Eye (tissue), 1 donor: ENCODE measurements at regions not wholly inside any gene's neighbourhood (a gene's known extent, or its start where the extent isn't known, plus 50 kb on each side); places are given as distances from the start of the nearest gene placed in this dataset.
A peak's percentile ranks its signal among the peaks of the same experiment; 100 is the strongest.

Experiments
- DNase-seq: peaks from one replicate; pipeline ENCODE4 v3.0.0-alpha.2; 2015

DNA sequence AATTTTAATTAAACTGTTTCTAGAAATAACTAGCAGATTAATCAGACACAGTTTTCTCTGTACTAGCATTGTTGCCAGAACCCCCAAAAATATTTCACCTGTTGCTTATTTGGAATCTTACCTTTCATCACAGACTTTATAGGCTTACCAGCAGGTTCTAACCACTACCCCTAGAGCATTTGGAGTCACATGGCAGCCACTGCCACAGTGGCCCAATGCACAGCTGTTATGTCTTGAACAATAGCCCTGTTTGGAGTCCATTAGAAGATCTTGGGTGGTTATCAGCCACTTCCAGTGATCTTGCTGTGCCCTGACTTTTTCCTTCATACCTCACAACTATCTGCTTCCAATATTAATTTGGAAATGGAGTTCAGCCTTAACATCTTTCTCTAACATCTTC is 186.2 kb upstream of the TANK start:
- no peak for DNase-seq

DNA sequence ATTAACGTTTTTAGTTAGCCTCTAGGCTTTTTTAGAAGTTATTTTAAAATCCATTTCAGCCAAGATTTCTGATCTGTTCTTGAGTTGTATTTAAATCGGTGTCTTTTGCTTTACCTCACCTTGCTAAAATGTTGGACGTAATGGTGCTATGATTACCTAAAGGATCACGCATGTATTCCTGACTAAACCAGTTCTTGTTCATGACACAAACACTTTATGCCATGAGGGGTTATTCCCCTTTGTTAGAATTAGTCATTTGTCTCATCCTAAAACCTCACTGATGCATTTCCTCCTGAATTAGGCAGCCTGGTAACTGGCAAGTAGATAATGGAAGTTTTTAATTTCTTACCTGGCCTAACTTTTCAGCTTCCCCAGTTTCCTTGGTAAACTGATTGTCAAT is 185.4 kb upstream of the TANK start:
- DNase-seq, result no peak

DNA sequence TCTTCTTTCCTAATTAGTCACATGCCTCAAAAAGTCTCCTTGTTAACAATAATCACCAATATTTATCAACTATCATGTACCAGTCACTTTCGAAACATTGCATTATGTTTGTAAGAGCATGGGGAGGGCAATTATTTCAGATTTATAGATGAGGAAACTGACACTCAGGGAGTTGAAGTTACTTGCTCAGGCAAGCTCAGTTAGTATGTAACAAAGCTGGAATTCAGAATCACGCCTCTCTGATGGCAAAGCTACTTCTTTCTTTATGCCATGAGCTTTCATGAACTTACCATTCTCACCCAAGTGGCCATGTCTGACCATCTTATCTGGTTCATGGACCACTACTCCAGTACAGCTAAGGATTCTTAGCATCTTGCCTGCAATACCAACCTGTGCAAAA is 183.4 kb upstream of the TANK start:
- no peak for DNase-seq

DNA sequence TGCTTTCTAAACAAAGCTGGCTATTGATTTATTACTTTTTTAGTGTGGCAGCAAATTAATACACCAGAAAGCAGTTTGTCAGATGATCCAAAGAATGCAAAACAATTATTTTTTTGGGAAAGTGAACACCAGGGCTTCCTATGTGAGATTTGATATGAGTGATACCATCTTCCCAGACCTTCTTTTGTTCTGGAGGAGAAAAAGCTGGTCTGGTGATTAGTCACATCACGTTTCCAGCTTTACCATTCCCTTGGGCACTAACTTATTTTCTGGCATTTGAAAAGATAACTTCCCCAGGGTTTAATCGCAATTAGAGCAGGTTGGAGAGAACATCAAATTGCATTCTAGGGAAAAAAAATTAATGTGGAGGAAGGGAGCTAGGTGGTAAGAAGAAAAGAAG is 182.9 kb upstream of the TANK start:
- no peak for DNase-seq

DNA sequence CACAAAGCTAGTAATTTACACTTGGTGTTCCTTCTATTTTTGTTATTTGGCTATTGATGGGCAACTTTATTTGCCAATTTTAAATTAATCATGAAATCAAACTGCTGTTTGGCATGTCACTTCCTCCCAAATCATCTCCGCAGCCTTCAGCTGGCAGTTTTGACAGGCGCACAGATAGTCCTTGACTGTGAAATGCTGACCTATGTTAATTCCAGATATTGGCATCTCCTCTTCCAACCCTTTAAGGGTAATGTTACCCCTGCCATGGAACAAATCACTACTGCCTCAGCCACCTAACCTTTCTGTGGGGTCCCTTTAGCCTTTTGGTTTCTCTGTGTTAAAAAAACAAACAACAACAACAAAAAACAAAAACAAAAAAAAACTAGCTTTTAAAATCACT is 182.4 kb upstream of the TANK start:
- DNase-seq, result no peak

DNA sequence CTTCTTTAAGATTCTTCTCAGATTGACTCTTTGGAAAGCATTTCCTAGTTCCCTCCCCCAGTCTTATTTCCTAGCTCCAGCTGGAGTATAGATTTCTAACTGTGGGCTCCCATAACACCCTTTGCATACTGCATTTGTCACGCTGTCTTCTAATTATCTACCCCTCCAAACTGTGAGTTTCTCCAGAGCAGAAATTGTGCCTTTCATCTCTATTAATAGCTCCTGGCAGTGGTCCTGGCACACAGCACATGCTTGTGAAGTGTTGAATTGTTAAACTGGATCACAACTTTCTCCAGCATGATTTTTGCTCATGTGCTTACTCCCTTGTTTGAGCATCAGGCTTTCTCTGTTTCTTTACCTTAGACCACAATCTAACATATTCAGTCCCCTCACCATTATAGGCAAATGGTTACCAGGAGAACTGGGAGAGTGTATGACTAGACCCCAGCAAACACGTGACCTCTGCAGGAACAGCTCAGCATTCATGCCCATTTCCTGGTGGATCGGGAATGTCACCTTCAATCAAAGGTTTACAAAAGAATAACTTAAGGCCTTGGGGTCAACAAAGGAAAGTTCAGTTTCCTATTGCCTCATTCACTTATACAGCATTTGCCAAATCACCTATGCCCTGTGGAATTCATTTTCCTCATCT is 175.7 kb upstream of the TANK start:
- peak; percentile 46 for DNase-seq

DNA sequence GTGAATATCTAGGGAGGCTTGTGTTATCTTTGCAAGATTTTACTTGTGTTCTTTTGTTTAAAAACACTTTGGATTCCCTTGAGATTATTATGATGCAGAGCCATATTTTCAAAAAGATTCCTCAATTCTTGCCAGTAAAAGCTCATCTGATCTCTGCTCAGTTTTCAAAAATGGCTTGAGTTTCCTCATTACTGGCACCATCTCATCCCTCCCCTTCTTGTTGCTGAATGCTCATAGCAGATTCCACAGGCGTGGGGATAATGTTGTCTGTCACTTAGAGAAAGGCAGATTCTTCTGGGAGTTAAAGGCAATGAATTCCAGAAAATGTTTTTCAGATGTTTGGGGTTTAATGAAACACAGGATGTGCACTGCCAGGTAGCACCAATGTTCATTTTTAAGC is 170.4 kb upstream of the TANK start:
- DNase-seq, result peak; percentile 24

DNA sequence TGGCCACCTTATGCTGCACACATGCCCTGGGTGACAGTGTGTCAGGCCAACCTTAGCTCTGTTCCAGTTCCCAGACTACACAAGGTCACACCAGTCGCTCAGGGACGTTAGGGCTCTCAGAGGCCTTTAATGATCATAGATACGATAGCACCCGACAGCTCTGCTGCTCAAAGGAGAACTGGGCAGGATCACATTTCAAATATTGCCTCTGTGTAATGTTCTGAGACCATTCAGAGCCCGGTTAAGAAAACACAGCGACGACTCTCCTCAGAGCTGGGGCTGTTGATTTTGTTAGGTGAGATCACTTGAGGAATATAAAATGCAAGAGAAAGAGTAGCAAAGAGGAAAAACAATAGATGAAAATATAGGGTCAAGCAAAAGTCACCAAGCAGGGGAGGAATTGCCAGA is 166.6 kb upstream of the TANK start:
- no peak for DNase-seq

DNA sequence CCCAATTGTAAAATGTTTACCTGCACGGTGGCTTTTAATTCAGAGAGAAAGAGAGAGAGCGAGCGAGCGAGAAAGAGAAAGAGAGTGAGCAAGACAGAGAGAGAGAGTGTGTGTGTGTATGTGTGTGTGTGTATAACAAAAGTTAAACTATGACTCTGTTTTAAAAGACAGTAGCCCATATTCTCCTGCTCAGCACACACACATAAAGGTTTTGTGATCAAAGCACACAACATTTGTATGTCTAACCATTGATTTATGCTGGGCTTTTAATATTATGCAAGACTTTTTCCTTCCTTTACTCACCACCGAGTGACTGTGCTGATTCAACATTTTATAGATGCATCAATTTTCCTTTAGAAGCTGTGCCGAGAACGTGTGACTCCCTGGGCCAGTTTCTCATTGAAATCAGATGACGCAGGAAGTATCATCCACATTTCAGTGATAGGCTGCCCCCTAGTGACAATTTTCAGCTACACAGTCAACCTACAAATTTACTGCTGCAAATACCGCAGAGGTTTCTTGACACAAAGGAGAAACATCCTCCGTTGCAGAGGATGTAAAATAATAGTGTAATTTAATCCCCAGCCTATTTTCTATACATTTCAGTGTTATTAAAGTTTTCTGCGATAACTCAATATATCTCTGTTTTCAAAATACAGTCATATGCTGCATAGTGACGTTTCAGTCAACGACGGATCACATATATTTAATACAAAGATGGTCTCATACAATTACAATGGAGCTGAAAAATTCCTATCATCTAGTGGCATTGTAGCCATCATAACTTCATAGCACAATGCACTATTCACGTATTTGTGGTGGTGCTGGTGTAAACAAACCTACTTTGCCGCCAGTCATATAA is 165.9 kb upstream of the TANK start:
- peak; percentile 95 for DNase-seq

DNA sequence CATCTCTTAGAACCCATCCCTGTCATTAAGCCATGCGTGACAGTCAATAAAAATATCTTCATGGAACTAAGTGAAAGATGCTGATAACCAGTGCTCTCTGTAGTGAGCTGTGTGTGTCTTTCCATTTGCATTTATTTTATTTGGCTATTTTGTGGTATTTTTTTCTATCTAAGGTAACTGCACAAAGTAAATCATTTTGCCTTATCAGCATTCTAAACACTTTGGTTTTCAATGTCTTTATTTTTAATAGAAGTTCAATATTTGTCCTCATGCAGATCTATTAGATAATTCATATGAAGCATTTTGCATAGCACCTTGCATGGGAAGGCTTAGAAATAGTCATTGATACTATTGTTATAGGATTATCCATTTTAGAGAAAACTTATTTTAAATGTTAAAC is 163.6 kb upstream of the TANK start:
- no peak for DNase-seq

DNA sequence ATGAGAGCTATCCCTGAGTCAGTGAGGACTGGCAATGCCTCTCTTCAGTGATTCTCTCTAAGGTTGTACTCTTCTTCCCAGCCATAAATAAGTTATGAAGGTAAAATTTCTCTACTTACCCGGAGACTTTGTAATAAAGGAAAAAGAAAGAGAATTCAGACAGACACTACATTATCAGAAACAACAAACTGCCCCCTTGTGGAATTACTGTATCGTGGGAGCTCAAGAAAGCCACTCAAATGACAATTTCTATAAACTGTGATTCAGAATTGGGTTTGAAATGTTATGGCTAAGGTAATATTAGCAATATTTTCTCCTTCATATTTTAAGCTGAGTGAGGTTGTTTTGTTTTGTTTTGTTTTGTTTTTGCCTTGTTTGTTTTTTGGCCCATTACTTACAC is 155.8 kb upstream of the TANK start:
- DNase-seq, result no peak

DNA sequence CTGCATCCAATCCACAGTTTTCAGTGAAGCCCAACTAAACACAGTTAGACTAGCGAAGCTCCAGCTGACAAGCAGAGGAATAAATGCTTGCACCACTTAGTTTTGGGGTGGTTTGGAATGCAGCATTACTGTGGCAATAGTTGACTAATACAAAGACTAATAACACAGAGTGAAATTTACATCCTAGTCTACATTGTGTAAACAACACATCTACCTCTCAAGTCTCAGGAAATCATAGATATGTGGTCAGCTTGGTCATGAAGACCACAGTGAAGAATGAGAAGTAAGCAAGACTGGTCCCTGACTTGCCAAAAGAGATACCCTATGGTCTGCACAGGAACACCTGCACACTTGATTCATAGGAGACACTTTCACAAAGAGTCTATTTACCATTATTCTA is 155.1 kb upstream of the TANK start:
- DNase-seq, result no peak

DNA sequence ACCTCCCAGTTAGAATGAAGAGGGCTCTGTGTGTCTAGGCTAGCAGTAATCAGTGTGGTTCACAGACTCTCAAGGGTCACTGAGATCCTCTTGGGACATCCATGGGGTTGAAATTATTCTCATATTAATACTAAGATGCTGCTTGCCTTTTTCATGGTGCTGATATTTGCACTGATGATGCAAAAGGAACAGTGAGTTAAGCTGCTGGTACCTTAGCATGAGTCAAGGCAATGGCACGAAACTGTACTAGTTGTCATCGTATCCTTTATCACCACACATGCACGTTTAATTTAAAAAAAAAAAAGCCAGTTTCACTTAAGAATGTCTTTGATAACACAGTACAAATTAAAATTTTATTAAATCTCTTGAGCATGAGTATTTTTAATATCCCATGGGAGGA is 151.9 kb upstream of the TANK start:
- DNase-seq, result no peak

DNA sequence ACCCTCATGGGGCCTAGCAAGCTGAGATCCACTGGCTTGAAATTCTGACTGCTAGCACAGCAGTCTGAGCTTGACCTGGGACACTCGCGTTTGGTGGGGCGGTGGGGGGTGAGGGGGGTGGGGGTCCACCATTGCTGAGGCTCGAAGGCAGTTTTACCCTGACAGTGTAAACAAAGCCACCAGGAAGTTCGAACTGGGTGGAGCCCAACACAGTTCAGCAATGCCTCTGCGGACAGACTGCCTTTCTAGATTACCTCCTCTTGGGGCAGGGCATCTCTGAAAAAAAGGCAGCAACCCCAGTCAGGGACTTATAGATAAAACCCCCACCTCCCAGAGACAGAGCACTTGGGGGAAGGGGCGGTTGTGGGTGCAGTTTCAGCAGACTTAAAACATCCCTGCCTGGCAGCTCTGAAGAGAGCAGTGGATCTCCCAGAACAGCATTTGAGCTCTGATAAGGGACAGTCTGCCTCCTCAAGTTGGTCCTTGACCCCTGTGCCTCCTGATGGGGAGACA is 149.7 kb upstream of the TANK start:
- DNase-seq, result no peak

DNA sequence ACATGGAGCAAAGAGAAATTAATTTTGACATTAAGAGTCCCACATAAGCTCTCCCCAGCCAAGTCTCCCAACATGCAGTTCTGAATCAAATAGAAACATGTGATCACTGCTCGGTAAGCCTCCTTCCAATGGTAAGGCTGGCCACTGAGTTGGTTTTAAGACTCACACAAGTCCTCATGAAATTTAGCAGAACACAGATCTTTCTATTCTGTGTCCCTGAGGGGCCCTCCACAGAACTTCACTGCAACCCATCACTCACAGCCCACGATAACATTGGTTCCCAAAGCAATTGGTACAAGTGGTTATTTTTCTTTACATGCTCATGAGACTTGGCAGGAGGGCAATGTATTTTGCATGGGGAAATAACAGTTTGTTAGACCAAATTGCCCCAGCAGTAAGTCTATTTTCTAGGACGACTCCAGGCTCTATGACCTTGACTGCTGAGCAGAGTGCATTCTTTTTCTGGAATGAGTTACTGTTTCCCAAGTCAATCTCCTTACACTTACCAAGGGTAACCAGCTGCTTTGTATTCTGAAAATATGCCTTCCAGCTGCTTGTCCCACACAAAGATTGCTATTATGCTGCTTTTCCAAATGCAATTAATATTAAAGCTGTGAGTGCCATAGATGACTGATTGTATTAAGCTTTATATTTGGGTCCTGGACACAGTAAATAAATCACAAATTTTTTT is 142.3 kb upstream of the TANK start:
- DNase-seq, result no peak

DNA sequence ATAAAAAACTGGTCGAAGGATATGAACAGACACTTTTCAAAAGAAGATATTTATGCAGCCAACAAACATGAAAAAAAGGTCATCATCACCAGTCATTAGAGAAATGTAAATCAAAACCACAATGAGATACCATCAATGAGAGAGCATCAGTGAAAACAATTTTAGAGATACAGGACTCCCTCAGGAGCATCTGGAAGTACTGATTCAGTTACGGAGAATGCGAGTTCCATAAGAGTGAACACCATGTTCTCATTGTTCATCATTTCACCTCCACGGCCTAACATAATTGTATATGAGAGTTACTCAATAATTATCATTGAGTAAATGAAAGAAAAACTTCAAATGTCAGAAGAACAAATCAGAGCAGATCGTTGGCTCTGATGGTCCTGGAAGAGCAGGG is 140.9 kb upstream of the TANK start:
- DNase-seq, result no peak

DNA sequence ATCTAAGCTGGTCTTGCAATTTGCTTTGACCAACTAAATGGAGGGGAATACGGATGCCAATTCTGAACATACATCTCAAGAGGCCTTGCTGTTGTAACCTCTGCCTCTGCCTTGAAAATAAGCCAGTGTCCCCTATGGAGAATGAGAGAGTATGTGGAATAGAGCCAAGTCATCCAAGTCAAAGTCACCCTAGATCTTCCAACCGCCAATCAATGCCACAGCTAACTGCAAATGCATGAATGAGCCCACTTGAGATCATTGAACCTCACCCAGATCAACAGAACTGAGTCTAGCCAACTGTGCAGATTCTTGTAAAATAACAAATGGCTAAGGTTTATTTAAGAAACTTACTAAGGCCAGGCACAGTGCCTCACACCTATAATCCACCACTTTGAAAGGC is 139.8 kb upstream of the TANK start:
- DNase-seq, result peak; percentile 33

DNA sequence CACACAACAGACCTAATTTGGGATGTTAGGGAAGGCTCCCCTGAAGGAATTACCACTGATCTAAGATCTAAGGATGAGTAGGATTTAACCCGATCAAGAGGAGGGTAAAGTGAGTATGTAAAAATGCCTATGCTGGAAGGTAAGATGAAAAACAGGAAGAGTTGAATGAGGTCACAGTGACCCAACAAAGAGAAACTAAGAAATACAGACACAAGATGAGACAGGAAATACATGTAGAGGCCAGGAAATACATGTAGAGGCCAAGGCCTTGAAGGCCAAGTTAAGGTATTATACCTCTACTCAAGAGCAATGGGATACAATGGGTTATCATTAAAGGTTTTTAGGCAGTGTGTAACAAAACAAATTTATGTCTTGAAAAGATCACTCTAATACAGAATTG is 131.6 kb upstream of the TANK start:
- no peak for DNase-seq

DNA sequence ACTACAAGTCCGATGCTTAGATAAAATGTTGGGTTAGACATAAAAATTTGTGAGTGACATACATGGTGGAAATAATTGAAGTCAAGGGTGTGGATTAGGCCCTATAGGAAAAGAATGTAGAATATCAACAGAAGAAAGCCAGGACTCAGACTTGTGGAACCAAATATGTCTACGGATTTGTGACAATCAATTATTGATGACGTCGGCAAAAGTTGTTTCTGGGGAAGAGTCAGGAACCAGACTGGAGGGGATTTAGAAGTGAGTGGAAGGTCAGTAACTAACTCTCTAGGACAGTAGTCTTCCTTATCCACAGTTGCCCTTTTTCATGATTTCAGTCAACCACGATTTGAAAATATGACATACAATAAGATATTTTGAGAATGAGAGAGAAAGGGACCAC is 130.9 kb upstream of the TANK start:
- DNase-seq, result no peak

DNA sequence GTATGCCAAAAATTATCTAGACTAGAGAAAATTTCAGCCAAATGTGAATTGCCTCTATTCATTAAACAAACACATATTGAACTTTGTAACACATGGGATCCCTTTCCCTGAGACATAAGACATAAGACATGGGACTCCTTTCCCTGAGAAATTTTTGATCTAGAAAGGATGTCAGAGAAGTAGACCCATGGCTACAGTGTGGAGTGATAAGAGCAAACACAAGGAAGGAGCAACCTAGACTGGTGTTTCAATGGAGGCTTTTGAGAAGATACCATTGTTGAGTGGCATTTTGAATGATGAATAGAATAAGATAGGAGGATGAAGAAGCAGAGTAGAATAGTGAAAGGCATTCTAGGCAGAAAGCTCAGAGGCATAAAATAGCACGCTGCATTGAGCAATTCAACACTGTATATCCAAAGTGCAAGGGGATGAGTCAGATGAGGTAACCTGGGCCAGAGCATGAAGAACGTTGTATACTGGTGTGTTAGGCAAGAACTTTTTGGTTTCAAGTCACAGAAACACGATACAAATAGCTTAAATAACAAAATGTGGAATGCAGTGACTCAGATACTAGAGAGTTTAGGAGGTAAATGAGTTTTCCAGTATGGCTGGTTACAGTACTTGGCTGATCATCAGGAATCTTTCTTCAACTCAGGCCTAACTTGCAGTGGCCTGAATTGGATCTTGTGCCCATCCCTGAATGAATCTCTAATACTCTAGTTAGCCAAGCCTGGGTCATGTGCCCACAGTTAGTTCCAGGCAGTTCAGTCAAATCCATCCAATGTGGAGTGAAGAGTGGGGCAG is 129.8 kb upstream of the TANK start:
- no peak for DNase-seq

DNA sequence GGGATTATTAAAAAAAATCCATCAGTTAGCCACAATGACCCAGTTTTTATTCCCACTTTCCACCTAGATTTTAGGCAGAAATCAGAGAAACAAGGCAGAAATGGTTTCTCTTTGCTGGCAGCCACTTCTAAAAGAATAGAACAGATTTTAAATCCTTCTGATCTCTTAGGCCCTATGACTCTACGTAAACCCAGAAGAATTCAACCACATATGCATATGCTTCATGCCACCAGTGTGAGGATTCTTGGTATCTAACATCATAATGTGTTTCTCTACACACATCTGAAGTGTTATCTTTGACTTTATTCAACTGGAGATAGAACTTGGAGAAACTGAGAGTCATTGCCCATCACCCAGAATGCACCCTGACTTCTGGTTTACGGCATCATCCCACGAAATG is 128.7 kb upstream of the TANK start:
- no peak for DNase-seq

DNA sequence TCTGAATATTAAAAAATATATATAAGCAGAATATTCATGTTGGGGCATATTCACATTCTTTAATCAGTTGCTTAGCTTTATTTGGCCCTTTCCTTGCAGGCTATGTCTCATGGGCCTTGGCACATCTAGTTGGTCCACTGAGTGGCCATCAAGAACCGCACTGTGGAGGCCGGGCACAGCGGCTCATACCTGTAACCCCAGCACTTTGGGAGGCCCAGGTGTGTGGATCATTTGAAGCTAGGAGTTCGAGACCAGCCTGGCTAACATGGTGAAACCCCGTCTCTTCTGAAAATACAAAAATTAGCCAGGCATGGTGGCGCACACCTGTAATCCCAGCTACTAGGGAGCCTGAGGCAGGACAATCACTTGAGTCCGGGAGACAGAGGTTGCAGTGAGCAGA is 127.6 kb upstream of the TANK start:
- no peak for DNase-seq

DNA sequence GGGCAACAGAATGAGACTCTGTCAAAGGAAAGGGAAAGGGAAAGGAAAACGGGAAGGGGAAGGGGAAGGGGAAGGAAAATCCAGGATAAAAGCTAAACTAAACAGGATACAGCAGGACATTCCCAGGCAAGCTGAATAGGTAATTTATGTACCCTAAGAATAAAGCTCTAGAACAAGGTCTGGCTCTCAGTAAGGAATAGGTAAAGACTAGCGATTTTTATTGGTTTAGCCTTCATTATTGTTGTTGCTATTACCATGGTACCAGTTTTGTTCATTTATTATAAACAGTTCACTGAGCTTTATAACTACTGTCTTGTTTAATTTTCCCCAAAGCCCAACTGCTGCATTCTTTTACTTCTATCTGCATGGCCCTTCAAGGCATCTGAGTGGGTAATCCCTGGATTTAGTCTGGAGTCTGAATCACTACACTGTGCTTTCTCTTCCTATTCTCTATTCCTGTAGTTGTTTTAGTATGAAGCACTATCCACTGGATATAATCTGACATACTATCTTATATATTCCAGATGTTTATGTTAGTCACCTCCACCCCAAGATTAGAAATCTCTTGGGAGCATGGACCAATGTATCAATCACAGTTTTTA is 127.1 kb upstream of the TANK start:
- peak; percentile 18 for DNase-seq
